A673 (cell line): ENCODE measurements at regions not wholly inside any gene's neighbourhood (a gene's known extent, or its start where the extent isn't known, plus 50 kb on each side); places are given as distances from the start of the nearest gene placed in this dataset.

Experiments used
- BruUV-seq: library from RNA; stranded (reverse); fragments of 400-500 nt; replicated peaks from 2 replicates; lab custom pipeline; 2021; lab: Mats Ljungman, UMichigan
- CTCF ChIA-PET: fragments of 300-600 bp; sonication (Branson Sonifier 250); formaldehyde crosslinking; loops from one replicate; lab custom pipeline; 2022; ENCODE audit warnings: antibody characterized with exemption; lab: Charles Lee
- POLR2A ChIA-PET: fragments of 300-600 bp; sonication (Branson Sonifier 250); formaldehyde crosslinking; loops from one replicate; lab custom pipeline; 2022; ENCODE audit warnings: antibody characterized with exemption; ENCODE audit not compliant: low non-redundant PET; lab: Charles Lee
- DNase-seq: peaks from one replicate; pipeline ENCODE4 v3.0.0-alpha.2; 2015; ENCODE audit warnings: low spot score
- H3K27ac ChIP-seq: fragments of 200-600 bp; sonication (generic); 2 replicates; pipeline ENCODE4 v1.5.1; 2016; ENCODE audit warnings: mixed run types, low read depth, mild to moderate bottlenecking, mixed read lengths, antibody characterized with exemption, low read length; ENCODE audit not compliant: poor library complexity, severe bottlenecking
- H3K27me3 ChIP-seq: fragments of 200-600 bp; sonication (generic); replicated peaks from 2 replicates; pipeline ENCODE4 v1.6.1; 2017; ENCODE audit warnings: mixed run types, low read depth, mild to moderate bottlenecking, mixed read lengths, antibody characterized with exemption, low read length; ENCODE audit not compliant: insufficient read depth, poor library complexity
- H3K36me3 ChIP-seq: fragments of 200-600 bp; sonication (generic); 2 replicates; pipeline ENCODE4 v1.6.1; 2016; ENCODE audit warnings: mixed run types, mild to moderate bottlenecking, mixed read lengths, antibody characterized with exemption, low read length; ENCODE audit not compliant: insufficient read depth, poor library complexity, severe bottlenecking
- H3K4me1 ChIP-seq: fragments of 200-600 bp; sonication (generic); 2 replicates; pipeline ENCODE4 v1.6.1; 2017; ENCODE audit warnings: mixed run types, mild to moderate bottlenecking, mixed read lengths, antibody characterized with exemption, low read length; ENCODE audit not compliant: insufficient read depth, poor library complexity, severe bottlenecking
- H3K4me3 ChIP-seq: fragments of 200-600 bp; sonication (generic); 2 replicates; pipeline ENCODE4 v1.5.1; 2016; ENCODE audit warnings: low read depth, mixed run types, mild to moderate bottlenecking, mixed read lengths, low read length; ENCODE audit not compliant: poor library complexity, severe bottlenecking
- H3K9me3 ChIP-seq: fragments of 200-600 bp; sonication (generic); 2 replicates; pipeline ENCODE4 v1.6.1; 2016; ENCODE audit warnings: mixed run types, low read depth, mild to moderate bottlenecking, mixed read lengths, antibody characterized with exemption, low read length; ENCODE audit not compliant: poor library complexity, severe bottlenecking
- EZH2 ChIP-seq: fragments of 200-600 bp; sonication (generic); IDR thresholded peaks from 2 replicates; pipeline ENCODE4 v1.6.1; 2017; ENCODE audit warnings: borderline replicate concordance, low read depth, mild to moderate bottlenecking, mixed read lengths, antibody characterized with exemption, low read length; ENCODE audit not compliant: poor library complexity, severe bottlenecking
- intact Hi-C: fragments of 100-400 bp; cut with micrococcal nuclease; formaldehyde crosslinking; loops from one replicate; pipeline ENCODE4 v1.10.0; 2022; ENCODE audit not compliant: unreplicated experiment
- TF ChIP-seq, protein P1 (sequence below): fragments of 300-800, 200-600 bp; sonication (generic); conservative IDR thresholded peaks from 2 replicates; pipeline ENCODE4 v1.5.1; 2017; ENCODE audit warnings: low read depth, mild to moderate bottlenecking, antibody characterized with exemption, low read length, moderate library complexity, mixed read lengths

- Histone ChIP-seq H3K27ac (no peak overlapping the region), H3K27me3 (peaks cover 19% of the 10 kb centered on the region), H3K4me1 (no peaks in the 10 kb centered on the region), H3K36me3 (no peaks in the 10 kb centered on the region), H3K4me3 (no peak overlapping the region), H3K9me3 (no peaks in the 10 kb centered on the region)
- intact Hi-C loops = loop anchor here (5.0 kb wide), 1 partner anchor 482 kb away; no protein-coding TSS in a partner anchor
- ChIA-PET CTCF (no interaction called here), POLR2A (no interaction called here)
- BruUV-seq = no TSS peak
- no peak for DNase-seq
- no peak for TF ChIP-seq EZH2
- TF ChIP-seq, protein P1, sequence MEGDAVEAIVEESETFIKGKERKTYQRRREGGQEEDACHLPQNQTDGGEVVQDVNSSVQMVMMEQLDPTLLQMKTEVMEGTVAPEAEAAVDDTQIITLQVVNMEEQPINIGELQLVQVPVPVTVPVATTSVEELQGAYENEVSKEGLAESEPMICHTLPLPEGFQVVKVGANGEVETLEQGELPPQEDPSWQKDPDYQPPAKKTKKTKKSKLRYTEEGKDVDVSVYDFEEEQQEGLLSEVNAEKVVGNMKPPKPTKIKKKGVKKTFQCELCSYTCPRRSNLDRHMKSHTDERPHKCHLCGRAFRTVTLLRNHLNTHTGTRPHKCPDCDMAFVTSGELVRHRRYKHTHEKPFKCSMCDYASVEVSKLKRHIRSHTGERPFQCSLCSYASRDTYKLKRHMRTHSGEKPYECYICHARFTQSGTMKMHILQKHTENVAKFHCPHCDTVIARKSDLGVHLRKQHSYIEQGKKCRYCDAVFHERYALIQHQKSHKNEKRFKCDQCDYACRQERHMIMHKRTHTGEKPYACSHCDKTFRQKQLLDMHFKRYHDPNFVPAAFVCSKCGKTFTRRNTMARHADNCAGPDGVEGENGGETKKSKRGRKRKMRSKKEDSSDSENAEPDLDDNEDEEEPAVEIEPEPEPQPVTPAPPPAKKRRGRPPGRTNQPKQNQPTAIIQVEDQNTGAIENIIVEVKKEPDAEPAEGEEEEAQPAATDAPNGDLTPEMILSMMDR = no peak
Measured at GRCh38 chr2:106584304-106584954, 97.3 kb downstream of the CD8B2 start.

GRCh38 chr2:106596844-106597243 is 109.7 kb downstream of the CD8B2 start:
- intact Hi-C loops = no loop called here
- Histone ChIP-seq H3K4me1 (no peaks in the 10 kb centered on the region), H3K4me3 (no peak overlapping the region), H3K27ac (no peak overlapping the region), H3K27me3 (no peaks in the 10 kb centered on the region), H3K9me3 (no peaks in the 10 kb centered on the region), H3K36me3 (no peaks in the 10 kb centered on the region)
- peak; percentile 14 for DNase-seq
- TF ChIP-seq, protein P1 = peak; percentile 45
- TF ChIP-seq EZH2 = no peak
- ChIA-PET POLR2A (no interaction called here), CTCF (no interaction called here)
- BruUV-seq = no TSS peak

- TF ChIP-seq, protein P1 = no peak
- TF ChIP-seq EZH2 = no peak
- Histone ChIP-seq H3K4me1 (no peaks in the 10 kb centered on the region), H3K4me3 (no peak overlapping the region), H3K27me3 (no peaks in the 10 kb centered on the region), H3K27ac (no peak overlapping the region), H3K36me3 (no peaks in the 10 kb centered on the region), H3K9me3 (no peaks in the 10 kb centered on the region)
- intact Hi-C loops = no loop called here
- no TSS peak for BruUV-seq
- no peak for DNase-seq
- CTCF ChIA-PET = no interaction called here
- POLR2A ChIA-PET = no interaction called here
Measured at GRCh38 chr2:106599540-106599939, 112.4 kb downstream of the CD8B2 start.
